A673 (cell line): ENCODE measurements at regions not wholly inside any gene's neighbourhood (a gene's known extent, or its start where the extent isn't known, plus 50 kb on each side); places are given as distances from the start of the nearest gene placed in this dataset.

ENCODE experiments used
- BruUV-seq: library from RNA; stranded (reverse); fragments of 400-500 nt; replicated peaks from 2 replicates; lab custom pipeline; 2021; lab: Mats Ljungman, UMichigan
- CTCF ChIA-PET: fragments of 300-600 bp; sonication (Branson Sonifier 250); formaldehyde crosslinking; loops from one replicate; lab custom pipeline; 2022; ENCODE audit warnings: antibody characterized with exemption; lab: Charles Lee
- POLR2A ChIA-PET: fragments of 300-600 bp; sonication (Branson Sonifier 250); formaldehyde crosslinking; loops from one replicate; lab custom pipeline; 2022; ENCODE audit warnings: antibody characterized with exemption; ENCODE audit not compliant: low non-redundant PET; lab: Charles Lee
- DNase-seq: peaks from one replicate; pipeline ENCODE4 v3.0.0-alpha.2; 2015; ENCODE audit warnings: low spot score
- H3K27ac ChIP-seq: fragments of 200-600 bp; sonication (generic); 2 replicates; pipeline ENCODE4 v1.5.1; 2016; ENCODE audit warnings: mixed run types, low read depth, mild to moderate bottlenecking, mixed read lengths, antibody characterized with exemption, low read length; ENCODE audit not compliant: poor library complexity, severe bottlenecking
- H3K27me3 ChIP-seq: fragments of 200-600 bp; sonication (generic); replicated peaks from 2 replicates; pipeline ENCODE4 v1.6.1; 2017; ENCODE audit warnings: mixed run types, low read depth, mild to moderate bottlenecking, mixed read lengths, antibody characterized with exemption, low read length; ENCODE audit not compliant: insufficient read depth, poor library complexity
- H3K36me3 ChIP-seq: fragments of 200-600 bp; sonication (generic); 2 replicates; pipeline ENCODE4 v1.6.1; 2016; ENCODE audit warnings: mixed run types, mild to moderate bottlenecking, mixed read lengths, antibody characterized with exemption, low read length; ENCODE audit not compliant: insufficient read depth, poor library complexity, severe bottlenecking
- H3K4me1 ChIP-seq: fragments of 200-600 bp; sonication (generic); 2 replicates; pipeline ENCODE4 v1.6.1; 2017; ENCODE audit warnings: mixed run types, mild to moderate bottlenecking, mixed read lengths, antibody characterized with exemption, low read length; ENCODE audit not compliant: insufficient read depth, poor library complexity, severe bottlenecking
- H3K4me3 ChIP-seq: fragments of 200-600 bp; sonication (generic); 2 replicates; pipeline ENCODE4 v1.5.1; 2016; ENCODE audit warnings: low read depth, mixed run types, mild to moderate bottlenecking, mixed read lengths, low read length; ENCODE audit not compliant: poor library complexity, severe bottlenecking
- H3K9me3 ChIP-seq: fragments of 200-600 bp; sonication (generic); 2 replicates; pipeline ENCODE4 v1.6.1; 2016; ENCODE audit warnings: mixed run types, low read depth, mild to moderate bottlenecking, mixed read lengths, antibody characterized with exemption, low read length; ENCODE audit not compliant: poor library complexity, severe bottlenecking
- CTCF ChIP-seq: fragments of 300-800, 200-600 bp; sonication (generic); conservative IDR thresholded peaks from 2 replicates; pipeline ENCODE4 v1.5.1; 2017; ENCODE audit warnings: low read depth, mild to moderate bottlenecking, antibody characterized with exemption, low read length, moderate library complexity, mixed read lengths
- EZH2 ChIP-seq: fragments of 200-600 bp; sonication (generic); IDR thresholded peaks from 2 replicates; pipeline ENCODE4 v1.6.1; 2017; ENCODE audit warnings: borderline replicate concordance, low read depth, mild to moderate bottlenecking, mixed read lengths, antibody characterized with exemption, low read length; ENCODE audit not compliant: poor library complexity, severe bottlenecking
- intact Hi-C: fragments of 100-400 bp; cut with micrococcal nuclease; formaldehyde crosslinking; loops from one replicate; pipeline ENCODE4 v1.10.0; 2022; ENCODE audit not compliant: unreplicated experiment

- intact Hi-C loops, result no loop called here
- Histone ChIP-seq H3K4me1 (no peaks in the 10 kb centered on the region), H3K27me3 (no peaks in the 10 kb centered on the region), H3K36me3 (no peaks in the 10 kb centered on the region), H3K4me3 (no peak overlapping the region), H3K9me3 (no peaks in the 10 kb centered on the region), H3K27ac (no peak overlapping the region)
- no TSS peak for BruUV-seq
- DNase-seq, result no peak
- ChIA-PET POLR2A (no interaction called here), CTCF (no interaction called here)
- no peak for TF ChIP-seq EZH2
- TF ChIP-seq CTCF, result no peak
These were observed 65.4 kb upstream of the GRAMD2B start for GRCh38 chr5:126357585-126358342.

GRCh38 chr5:126358525-126358924 lies 64.7 kb upstream of the GRAMD2B start:
- Histone ChIP-seq H3K4me1 (no peaks in the 10 kb centered on the region), H3K27ac (no peak overlapping the region), H3K4me3 (no peak overlapping the region), H3K9me3 (no peaks in the 10 kb centered on the region), H3K27me3 (no peaks in the 10 kb centered on the region), H3K36me3 (no peaks in the 10 kb centered on the region)
- TF ChIP-seq EZH2, result no peak
- no peak for TF ChIP-seq CTCF
- BruUV-seq, result no TSS peak
- intact Hi-C loops, result no loop called here
- ChIA-PET CTCF (no interaction called here), POLR2A (no interaction called here)
- DNase-seq, result no peak

- Histone ChIP-seq H3K4me1 (no peaks in the 10 kb centered on the region), H3K4me3 (no peak overlapping the region), H3K27ac (no peak overlapping the region), H3K9me3 (no peaks in the 10 kb centered on the region), H3K36me3 (no peaks in the 10 kb centered on the region), H3K27me3 (no peaks in the 10 kb centered on the region)
- DNase-seq, result no peak
- TF ChIP-seq CTCF, result no peak
- no peak for TF ChIP-seq EZH2
- CTCF ChIA-PET, result no interaction called here
- intact Hi-C loops, result no loop called here
- BruUV-seq, result no TSS peak
- POLR2A ChIA-PET, result no interaction called here
These were observed 63.3 kb upstream of the GRAMD2B start for GRCh38 chr5:126359884-126360283.
